Upper lobe of left lung (tissue), 4 donors: ENCODE measurements at regions not wholly inside any gene's neighbourhood (a gene's known extent, or its start where the extent isn't known, plus 50 kb on each side); places are given as distances from the start of the nearest gene placed in this dataset.

Experiments used
- CTCF ChIP-seq, 6 experiments: fragments of 450-650 bp in 4 of 6; fragments of 200-600 bp in 2 of 6; sonication (generic) in 2 of 6; IDR thresholded peaks; one replicate each; pipeline ENCODE4 v1.5.1; 2016 to 2019; ENCODE audit warnings: antibody characterized with exemption in 6 of 6
- POLR2A ChIP-seq, 4 donors: fragments of 450-650 bp; IDR thresholded peaks; one replicate each; pipeline ENCODE4 v1.5.1; 2016 to 2017; ENCODE audit warnings: antibody characterized with exemption in 4 of 4, mild to moderate bottlenecking in 2 of 4
- POLR2AphosphoS5 ChIP-seq, 2 donors: sonication (generic); formaldehyde crosslinking; IDR thresholded peaks; one replicate each; pipeline ENCODE4 v1.5.1; 2017; ENCODE audit warnings: antibody characterized with exemption in 2 of 2

- TF ChIP-seq POLR2AphosphoS5 (IDR thresholded peaks at IDR 0.05), result no peak
- TF ChIP-seq CTCF (IDR thresholded peaks at IDR 0.05), result no peak
- TF ChIP-seq POLR2A (IDR thresholded peaks at IDR 0.05), result no peak
These were observed 201.1 kb downstream of the BRD1 start for GRCh38 chr22:49626361-49627216.
